CD14-positive monocyte (primary cell): ENCODE measurements at regions not wholly inside any gene's neighbourhood (a gene's known extent, or its start where the extent isn't known, plus 50 kb on each side); places are given as distances from the start of the nearest gene placed in this dataset.

Experiments used
- DNase-seq, 3 donors: peaks; one replicate each; pipeline ENCODE4 v3.0.0-alpha.2; 2011 to 2022
- H2AFZ ChIP-seq: 2 replicates; pipeline ENCODE4 v1.6.0; 2012; ENCODE audit warnings: mild to moderate bottlenecking, low read depth, low read length, inconsistent platforms; ENCODE audit not compliant: insufficient read depth, poor library complexity, severe bottlenecking
- H3K27ac ChIP-seq, 2 donors: 1 replicate in 1 of 2; 2 replicates in 1 of 2; pipeline ENCODE4 v1.5.1; 2012 to 2013; ENCODE audit warnings: low read length in 2 of 2, control low read depth in 1 of 2, inconsistent platforms in 1 of 2, low read depth in 1 of 2, mild to moderate bottlenecking in 1 of 2
- H3K27me3 ChIP-seq, 2 donors: one replicate each; pipeline versions ENCODE4 v1.6.0 to v1.6.1; 2011 to 2013; ENCODE audit warnings: low read length in 2 of 2; ENCODE audit not compliant: control insufficient read depth in 2 of 2, insufficient read depth in 2 of 2
- H3K36me3 ChIP-seq, 2 donors: replicated peaks in 1 of 2; 1 replicate in 1 of 2; 2 replicates in 1 of 2; pipeline versions ENCODE4 v1.5.1 to v1.6.1; 2012 to 2013; ENCODE audit warnings: low read length in 2 of 2, control low read depth in 1 of 2, inconsistent platforms in 1 of 2, mild to moderate bottlenecking in 1 of 2; ENCODE audit not compliant: insufficient read depth in 2 of 2, control insufficient read depth in 1 of 2
- H3K4me1 ChIP-seq, 2 donors: 1 replicate in 1 of 2; 2 replicates in 1 of 2; pipeline versions ENCODE4 v1.5.1 to v1.6.1; 2012 to 2013; ENCODE audit warnings: low read length in 2 of 2, control low read depth in 1 of 2, inconsistent platforms in 1 of 2, mild to moderate bottlenecking in 1 of 2, moderate library complexity in 1 of 2; ENCODE audit not compliant: insufficient read depth in 2 of 2, control insufficient read depth in 1 of 2
- H3K4me2 ChIP-seq: replicated peaks from 2 replicates; pipeline ENCODE3; 2012; ENCODE audit warnings: low read length, moderate library complexity, mild to moderate bottlenecking; ENCODE audit not compliant: poor library complexity, severe bottlenecking; ENCODE audit errors: extremely low read depth
- H3K4me3 ChIP-seq, 3 experiments: fragments of 200-600 bp in 1 of 3; sonication (generic) in 1 of 3; replicated peaks in 1 of 3; 1 replicate in 2 of 3; 2 replicates in 1 of 3; pipeline ENCODE4 v1.5.1; 2011 to 2013; ENCODE audit warnings: low read length in 3 of 3, mild to moderate bottlenecking in 3 of 3, control low read depth in 2 of 3, low read depth in 2 of 3, inconsistent platforms in 1 of 3, moderate library complexity in 1 of 3
- H3K79me2 ChIP-seq: 2 replicates; pipeline ENCODE4 v1.6.0; 2012; ENCODE audit warnings: mild to moderate bottlenecking, control low read depth, inconsistent platforms, low read length, moderate library complexity; ENCODE audit not compliant: insufficient read depth
- H3K9ac ChIP-seq: 2 replicates; pipeline ENCODE4 v1.6.0; 2017; ENCODE audit warnings: low read length, mild to moderate bottlenecking; ENCODE audit not compliant: insufficient read depth, poor library complexity, severe bottlenecking
- H3K9me3 ChIP-seq, 2 donors: replicated peaks in 1 of 2; 1 replicate in 1 of 2; 2 replicates in 1 of 2; pipeline versions ENCODE4 v1.5.1 to v1.6.1; 2012 to 2013; ENCODE audit warnings: low read length in 2 of 2, control low read depth in 1 of 2; ENCODE audit not compliant: control insufficient read depth in 1 of 2, insufficient read depth in 1 of 2
- H4K20me1 ChIP-seq: 2 replicates; pipeline ENCODE4 v1.6.0; 2012; ENCODE audit warnings: mild to moderate bottlenecking, low read length, control low read depth, moderate library complexity; ENCODE audit not compliant: insufficient read depth
- H3K27ac Mint-ChIP-seq, 7 donors: one replicate each; pipeline ENCODE4 v1.8.0; 2020; ENCODE audit warnings: mild to moderate bottlenecking in 7 of 7, mixed read lengths in 7 of 7, moderate library complexity in 6 of 7, inconsistent platforms in 2 of 7
- H3K27me3 Mint-ChIP-seq, 3 donors: one replicate each; pipeline ENCODE4 v1.8.0; 2021 to 2022; ENCODE audit warnings: low read depth in 3 of 3, mild to moderate bottlenecking in 3 of 3, mixed read lengths in 3 of 3, moderate library complexity in 3 of 3, inconsistent platforms in 1 of 3
- H3K36me3 Mint-ChIP-seq, 2 donors: one replicate each; pipeline ENCODE4 v1.8.0; 2020; ENCODE audit warnings: mixed read lengths in 2 of 2, inconsistent platforms in 1 of 2, mild to moderate bottlenecking in 1 of 2
- H3K4me1 Mint-ChIP-seq: one replicate; pipeline ENCODE4 v1.8.0; 2020; ENCODE audit warnings: mild to moderate bottlenecking, mixed read lengths
- H3K4me3 Mint-ChIP-seq, 2 donors: one replicate each; pipeline ENCODE4 v1.8.0; 2020; ENCODE audit warnings: mild to moderate bottlenecking in 2 of 2, mixed read lengths in 2 of 2, moderate library complexity in 1 of 2
- H3K9me3 Mint-ChIP-seq, 7 donors: one replicate each; pipeline ENCODE4 v1.8.0; 2020 to 2022; ENCODE audit warnings: mixed read lengths in 7 of 7, mild to moderate bottlenecking in 6 of 7, moderate library complexity in 6 of 7, inconsistent platforms in 2 of 7
- CTCF ChIP-seq: fragments of 200-600 bp; IDR thresholded peaks from one replicate; pipeline ENCODE4 v1.8.0; 2022; ENCODE audit warnings: antibody characterized with exemption, mild to moderate bottlenecking
- WGBS: methylation state at CpG from one replicate; pipeline ENCODE4 v1.1.5; 2013; ENCODE audit warnings: missing lambda C conversion rate; ENCODE audit not compliant: insufficient coverage; 5-methylcytosine and 5-hydroxymethylcytosine counted together
- intact Hi-C, 2 donors: fragments of 100-400 bp; cut with micrococcal nuclease; formaldehyde crosslinking; loops; one replicate each; pipeline versions ENCODE4 v1.15.0 to v1.15.1; 2023

DNA sequence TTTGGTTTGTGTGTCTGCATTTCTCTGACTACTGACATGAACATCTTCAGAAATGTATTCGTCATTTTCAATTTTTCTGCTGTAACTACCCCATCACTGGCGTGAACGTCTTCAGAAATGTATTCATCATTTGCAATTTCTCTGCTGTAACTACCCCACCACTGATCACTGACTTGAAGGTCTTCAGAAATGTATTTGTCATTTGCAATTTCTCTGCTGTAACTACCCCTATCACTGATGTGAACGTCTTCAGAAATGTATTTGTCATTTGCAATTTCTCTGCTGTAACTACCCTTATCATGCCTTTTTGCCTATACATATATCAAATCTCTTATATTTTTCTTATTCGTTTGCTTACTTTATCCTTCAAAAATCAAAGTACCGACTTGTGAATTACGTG, 274.0 kb downstream of the EFNB2 start:
- Histone ChIP-seq H3K4me1 (no peaks in the 10 kb centered on the region), H3K79me2 (no peaks in the 10 kb centered on the region), H3K4me2 (no peak overlapping the region), H3K4me3 (no peak overlapping the region), H3K27ac (no peak overlapping the region), H3K27me3 (no peaks in the 10 kb centered on the region), H4K20me1 (no peaks in the 10 kb centered on the region), H3K9ac (no peak overlapping the region), H3K36me3 (no peaks in the 10 kb centered on the region), H2AFZ (no peak overlapping the region), H3K9me3 (peaks cover 24 to 31% of the 10 kb centered on the region in 2 donors)
- 98% methylated on average over 5 of the region's 7 CpGs for WGBS
- Mint-ChIP-seq H3K9me3 (peaks cover 10 to 22% (median 14%) of the 10 kb centered on the region in 7 donors), H3K27me3 (peaks cover 0 to 2% (median 0%) of the 10 kb centered on the region in 3 donors), H3K27ac (no peak overlapping the region), H3K36me3 (no peaks in the 10 kb centered on the region), H3K4me1 (no peaks in the 10 kb centered on the region), H3K4me3 (no peak overlapping the region)
- no peak for DNase-seq
- TF ChIP-seq CTCF: no peak
- intact Hi-C loops: no loop called here

DNA sequence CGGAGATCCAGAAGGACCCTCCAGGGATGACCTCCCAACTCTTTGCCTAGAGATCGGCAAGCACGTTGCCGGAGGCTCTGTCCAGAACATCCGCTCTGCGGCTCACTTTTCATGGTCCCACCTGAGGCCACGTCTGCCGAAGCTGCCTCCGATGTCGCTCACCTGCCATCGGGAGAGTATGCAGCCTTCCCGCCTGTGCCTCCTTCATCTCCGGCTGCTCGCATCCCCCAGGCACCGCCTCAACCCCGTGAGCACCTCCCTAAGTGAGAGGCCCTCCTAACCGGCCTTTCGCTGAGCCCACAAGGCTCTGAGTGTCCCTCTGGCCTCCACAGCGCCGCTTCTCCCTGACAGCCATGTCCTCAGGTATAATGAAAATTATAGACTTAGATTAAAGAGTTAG, 275.1 kb downstream of the EFNB2 start:
- no peak for DNase-seq
- Histone ChIP-seq H3K36me3 (no peaks in the 10 kb centered on the region), H2AFZ (no peak overlapping the region), H3K4me1 (no peaks in the 10 kb centered on the region), H3K9ac (no peak overlapping the region), H3K4me2 (no peak overlapping the region), H3K79me2 (no peaks in the 10 kb centered on the region), H3K27me3 (no peaks in the 10 kb centered on the region), H3K9me3 (peaks cover 24 to 29% of the 10 kb centered on the region in 2 donors), H3K27ac (no peak overlapping the region), H3K4me3 (no peak overlapping the region), H4K20me1 (no peaks in the 10 kb centered on the region)
- H3K9me3 Mint-ChIP-seq: peaks cover 10 to 24% (median 16%) of the 10 kb centered on the region in 7 donors
- no peak overlapping the region for H3K4me3 Mint-ChIP-seq
- no peaks in the 10 kb centered on the region for H3K4me1 Mint-ChIP-seq
- H3K27me3 Mint-ChIP-seq: peaks cover 0 to 2% (median 0%) of the 10 kb centered on the region in 3 donors
- no peaks in the 10 kb centered on the region for H3K36me3 Mint-ChIP-seq
- no peak overlapping the region for H3K27ac Mint-ChIP-seq
- TF ChIP-seq CTCF: no peak
- WGBS: 98% methylated on average over 15 of the region's 20 CpGs
- intact Hi-C loops: no loop called here
